Ascending aorta (tissue), 2 donors: ENCODE measurements at regions not wholly inside any gene's neighbourhood (a gene's known extent, or its start where the extent isn't known, plus 50 kb on each side); places are given as distances from the start of the nearest gene placed in this dataset.

ENCODE experiments used
- DNase-seq, 2 donors: peaks; one replicate each; pipeline ENCODE4 v3.0.0-alpha.2; 2019; ENCODE audit warnings: low spot score in 2 of 2
- H3K27ac ChIP-seq, 2 donors: fragments of 200-600 bp; sonication (generic); one replicate each; pipeline ENCODE4 v1.5.1; 2016 to 2017; ENCODE audit warnings: mild to moderate bottlenecking in 1 of 2
- H3K27me3 ChIP-seq: fragments of 200-600 bp; sonication (generic); one replicate; pipeline ENCODE4 v1.5.1; 2017
- H3K36me3 ChIP-seq, 2 donors: fragments of 200-600 bp; sonication (generic); one replicate each; pipeline ENCODE4 v1.5.1; 2016
- H3K4me1 ChIP-seq, 2 donors: fragments of 200-600 bp; sonication (generic); one replicate each; pipeline ENCODE4 v1.5.1; 2016 to 2017; ENCODE audit warnings: mild to moderate bottlenecking in 1 of 2
- H3K4me3 ChIP-seq, 2 donors: fragments of 200-600 bp; sonication (generic); one replicate each; pipeline ENCODE4 v1.5.1; 2016 to 2017; ENCODE audit warnings: mild to moderate bottlenecking in 1 of 2
- H3K9me3 ChIP-seq, 2 donors: fragments of 200-600 bp; sonication (generic); one replicate each; pipeline ENCODE4 v1.5.1; 2016
- CTCF ChIP-seq, 3 experiments: fragments of 200-600 bp in 2 of 3; fragments of 450-650 bp in 1 of 3; sonication (generic) in 2 of 3; IDR thresholded peaks; one replicate each; pipeline ENCODE4 v1.5.1; 2016 to 2019; ENCODE audit warnings: antibody characterized with exemption in 3 of 3, mild to moderate bottlenecking in 1 of 3, moderate library complexity in 1 of 3
- intact Hi-C: fragments of 100-400 bp; cut with DNase I; formaldehyde crosslinking; loops from one replicate; pipeline ENCODE4 v1.15.1; 2023

- H3K4me1 ChIP-seq, result no peaks in the 10 kb centered on the region
- no peak for DNase-seq
- H3K36me3 ChIP-seq, result no peaks in the 10 kb centered on the region
- H3K27ac ChIP-seq, result no peak overlapping the region
- no peak overlapping the region for H3K4me3 ChIP-seq
- no peaks in the 10 kb centered on the region for H3K27me3 ChIP-seq
- no peaks in the 10 kb centered on the region for H3K9me3 ChIP-seq
- no peak for TF ChIP-seq CTCF (IDR thresholded peaks at IDR 0.05)
- intact Hi-C loops, result no loop called here
Observed at GRCh38 chr5:74424162-74424868, 216.2 kb downstream of the ENC1 start.

GRCh38 chr5:74423383-74423782, 217.1 kb downstream of the ENC1 start:
- intact Hi-C loops, result no loop called here

GRCh38 chr5:74422671-74423070, 217.9 kb downstream of the ENC1 start:
- Histone ChIP-seq H3K9me3 (no peaks in the 10 kb centered on the region), H3K27ac (no peak overlapping the region), H3K4me1 (no peaks in the 10 kb centered on the region), H3K36me3 (no peaks in the 10 kb centered on the region), H3K4me3 (no peak overlapping the region), H3K27me3 (no peaks in the 10 kb centered on the region)
- TF ChIP-seq CTCF (IDR thresholded peaks at IDR 0.05), result no peak
- intact Hi-C loops, result no loop called here
- no peak for DNase-seq

More at GRCh38 chr5:74423383-74423782, 217.1 kb downstream of the ENC1 start:
- no peaks in the 10 kb centered on the region for H3K27me3 ChIP-seq
- no peaks in the 10 kb centered on the region for H3K4me1 ChIP-seq
- DNase-seq, result no peak
- H3K36me3 ChIP-seq, result no peaks in the 10 kb centered on the region
- no peaks in the 10 kb centered on the region for H3K9me3 ChIP-seq
- H3K27ac ChIP-seq, result no peak overlapping the region
- no peak overlapping the region for H3K4me3 ChIP-seq
- TF ChIP-seq CTCF (IDR thresholded peaks at IDR 0.05), result no peak

- intact Hi-C loops, result no loop called here
- no peak for TF ChIP-seq CTCF (IDR thresholded peaks at IDR 0.05)
- no peaks in the 10 kb centered on the region for H3K4me1 ChIP-seq
- no peak overlapping the region for H3K27ac ChIP-seq
- no peak for DNase-seq
- no peaks in the 10 kb centered on the region for H3K36me3 ChIP-seq
- no peaks in the 10 kb centered on the region for H3K9me3 ChIP-seq
- no peaks in the 10 kb centered on the region for H3K27me3 ChIP-seq
- H3K4me3 ChIP-seq, result no peak overlapping the region
Observed at GRCh38 chr5:74422030-74422429, 218.5 kb downstream of the ENC1 start.

- H3K27me3 ChIP-seq, result no peaks in the 10 kb centered on the region
- no peaks in the 10 kb centered on the region for H3K36me3 ChIP-seq
- no peak for TF ChIP-seq CTCF (IDR thresholded peaks at IDR 0.05)
- no peak for DNase-seq
- H3K27ac ChIP-seq, result no peak overlapping the region
- no peaks in the 10 kb centered on the region for H3K9me3 ChIP-seq
- no peaks in the 10 kb centered on the region for H3K4me1 ChIP-seq
- intact Hi-C loops, result no loop called here
- H3K4me3 ChIP-seq, result no peak overlapping the region
Observed at GRCh38 chr5:74421377-74421776, 219.2 kb downstream of the ENC1 start.

- Histone ChIP-seq H3K4me3 (no peak overlapping the region), H3K4me1 (no peaks in the 10 kb centered on the region), H3K9me3 (no peaks in the 10 kb centered on the region), H3K36me3 (no peaks in the 10 kb centered on the region), H3K27me3 (no peaks in the 10 kb centered on the region), H3K27ac (no peak overlapping the region)
- intact Hi-C loops, result no loop called here
- no peak for TF ChIP-seq CTCF (IDR thresholded peaks at IDR 0.05)
- DNase-seq, result no peak
Observed at GRCh38 chr5:74420947-74421346, 219.6 kb downstream of the ENC1 start.
